Suprapubic skin (tissue), 4 donors: ENCODE measurements at regions not wholly inside any gene's neighbourhood (a gene's known extent, or its start where the extent isn't known, plus 50 kb on each side); places are given as distances from the start of the nearest gene placed in this dataset.

Experiments
- POLR2A ChIP-seq, 2 donors: fragments of 450-650 bp; IDR thresholded peaks; one replicate each; pipeline ENCODE4 v1.6.1; 2017; ENCODE audit warnings: antibody characterized with exemption in 2 of 2, mild to moderate bottlenecking in 2 of 2, moderate library complexity in 2 of 2
- POLR2AphosphoS5 ChIP-seq, 3 donors: sonication (generic); formaldehyde crosslinking; IDR thresholded peaks; one replicate each; pipeline ENCODE4 v1.6.1; 2017; ENCODE audit warnings: antibody characterized with exemption in 3 of 3
- TF ChIP-seq, protein P1 (sequence below), 2 donors: fragments of 200-600 bp in 1 of 2; fragments of 450-650 bp in 1 of 2; sonication (generic) in 1 of 2; IDR thresholded peaks; one replicate each; pipeline ENCODE4 v1.5.1; 2016 to 2019; ENCODE audit warnings: antibody characterized with exemption in 2 of 2, mild to moderate bottlenecking in 1 of 2, moderate library complexity in 1 of 2

DNA sequence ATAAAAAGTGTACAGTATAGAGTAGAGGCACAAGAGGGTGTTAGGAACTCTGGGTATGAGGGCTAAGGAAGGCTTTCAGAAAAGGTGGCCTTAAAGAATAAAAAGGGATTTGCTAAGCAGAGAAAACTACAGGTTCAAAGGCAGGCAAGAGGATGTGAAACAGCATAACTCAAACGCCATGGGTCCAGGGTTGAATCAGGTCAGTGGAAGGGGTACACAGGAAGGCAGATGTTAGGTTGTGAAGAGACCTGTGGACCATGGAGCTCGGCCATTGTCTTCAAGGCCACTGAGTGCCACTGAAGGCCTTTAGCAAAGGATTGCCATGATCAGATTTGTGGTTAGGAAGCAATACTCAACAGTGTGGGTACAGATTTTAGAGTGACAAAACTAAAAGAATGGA lies 108.2 kb upstream of the FAM98A start:
- TF ChIP-seq, protein P1, sequence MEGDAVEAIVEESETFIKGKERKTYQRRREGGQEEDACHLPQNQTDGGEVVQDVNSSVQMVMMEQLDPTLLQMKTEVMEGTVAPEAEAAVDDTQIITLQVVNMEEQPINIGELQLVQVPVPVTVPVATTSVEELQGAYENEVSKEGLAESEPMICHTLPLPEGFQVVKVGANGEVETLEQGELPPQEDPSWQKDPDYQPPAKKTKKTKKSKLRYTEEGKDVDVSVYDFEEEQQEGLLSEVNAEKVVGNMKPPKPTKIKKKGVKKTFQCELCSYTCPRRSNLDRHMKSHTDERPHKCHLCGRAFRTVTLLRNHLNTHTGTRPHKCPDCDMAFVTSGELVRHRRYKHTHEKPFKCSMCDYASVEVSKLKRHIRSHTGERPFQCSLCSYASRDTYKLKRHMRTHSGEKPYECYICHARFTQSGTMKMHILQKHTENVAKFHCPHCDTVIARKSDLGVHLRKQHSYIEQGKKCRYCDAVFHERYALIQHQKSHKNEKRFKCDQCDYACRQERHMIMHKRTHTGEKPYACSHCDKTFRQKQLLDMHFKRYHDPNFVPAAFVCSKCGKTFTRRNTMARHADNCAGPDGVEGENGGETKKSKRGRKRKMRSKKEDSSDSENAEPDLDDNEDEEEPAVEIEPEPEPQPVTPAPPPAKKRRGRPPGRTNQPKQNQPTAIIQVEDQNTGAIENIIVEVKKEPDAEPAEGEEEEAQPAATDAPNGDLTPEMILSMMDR (IDR thresholded peaks at IDR 0.05), result no peak
- TF ChIP-seq POLR2A (IDR thresholded peaks at IDR 0.05) (no peak), POLR2AphosphoS5 (IDR thresholded peaks at IDR 0.05) (no peak)
